Brain pericyte (primary cell): ENCODE measurements at regions not wholly inside any gene's neighbourhood (a gene's known extent, or its start where the extent isn't known, plus 50 kb on each side); places are given as distances from the start of the nearest gene placed in this dataset.
"Not testable (repeated sequence)": the region's sequence is repeated elsewhere in the genome, so short reads cannot be mapped to it uniquely, and the experiment has no call there.

Source experiments
- DNase-seq: peaks from one replicate; pipeline ENCODE4 v3.0.0-alpha.2; 2012; ENCODE audit warnings: low read depth, low spot score

DNA sequence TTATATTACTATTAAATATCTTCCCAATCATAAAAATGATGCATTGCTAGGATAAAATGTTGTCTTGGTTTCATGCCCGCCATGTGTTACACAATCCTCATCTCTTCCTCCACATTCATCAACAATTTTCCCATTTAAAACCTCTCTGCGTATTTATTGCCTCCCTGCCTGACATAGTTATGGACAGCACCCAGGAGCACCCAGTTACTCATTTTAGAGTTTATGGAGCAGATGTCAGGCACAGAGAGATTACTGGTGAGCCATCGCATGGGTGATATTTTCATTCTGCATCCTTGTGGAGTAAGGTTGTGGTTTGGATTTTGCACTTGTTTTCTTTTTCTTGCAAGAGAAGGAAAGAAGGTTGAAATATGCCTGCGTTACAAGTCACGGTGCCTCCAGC lies 116.7 kb upstream of the NPAS2 start:
- no peak for DNase-seq

DNA sequence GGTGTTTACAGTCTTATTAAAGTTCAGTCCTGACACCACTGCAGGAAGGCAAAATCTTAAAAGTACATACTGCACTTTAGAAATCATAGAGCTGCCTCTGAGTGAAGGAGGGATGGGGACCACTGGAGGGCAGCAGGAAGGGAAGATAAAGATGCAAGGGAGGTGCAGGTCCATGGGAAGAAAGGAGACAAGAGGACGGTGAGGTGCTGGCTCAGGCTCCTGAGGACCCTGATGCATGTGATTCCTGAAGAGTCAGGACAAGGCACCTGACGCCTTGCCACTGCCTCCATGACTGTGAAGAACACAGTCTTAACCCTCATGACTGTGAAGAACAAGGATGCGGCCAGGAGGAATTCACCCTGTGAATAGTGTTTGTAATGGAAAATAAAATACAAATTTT lies 116.2 kb upstream of the NPAS2 start:
- no peak for DNase-seq

DNA sequence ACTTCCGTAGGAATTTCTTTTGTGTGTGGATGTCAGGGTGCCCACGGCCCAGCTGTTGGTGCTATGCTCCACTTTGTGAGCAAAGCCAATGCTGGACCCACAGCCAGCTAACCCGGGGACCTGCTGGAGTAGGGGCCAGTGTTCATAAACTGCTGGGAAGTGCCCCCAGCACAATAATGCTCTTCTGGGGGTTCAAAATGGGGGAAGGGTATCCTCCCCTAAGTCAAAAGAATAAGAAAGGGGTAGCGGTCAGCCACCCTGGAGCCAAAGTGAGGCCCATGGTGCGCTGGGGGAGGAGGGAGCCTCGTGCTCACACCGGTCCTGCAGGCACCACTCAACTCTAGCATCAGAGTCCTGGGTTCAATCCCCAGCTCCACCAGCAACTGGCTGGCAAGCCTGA lies 115.8 kb upstream of the NPAS2 start:
- DNase-seq = no peak

DNA sequence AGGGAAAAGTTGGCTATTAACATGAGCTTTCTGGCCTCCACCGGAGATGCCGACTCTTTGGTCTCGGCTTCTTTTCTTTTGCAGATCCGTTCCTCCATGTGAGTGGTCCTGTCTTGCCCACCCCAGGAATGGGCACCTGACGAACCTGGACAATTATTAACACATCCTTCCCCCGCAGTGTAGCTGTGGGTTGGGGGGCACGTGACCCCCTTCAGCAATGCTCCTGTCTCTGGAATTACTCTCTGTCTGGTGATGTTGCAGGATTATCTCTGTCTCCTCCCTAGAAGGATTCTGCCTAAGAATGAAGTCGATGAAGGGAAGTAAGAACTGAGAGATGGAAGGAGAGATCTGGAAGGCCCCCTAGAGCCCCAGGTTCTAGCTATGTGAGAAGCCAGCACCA lies 115.2 kb upstream of the NPAS2 start:
- DNase-seq = no peak

DNA sequence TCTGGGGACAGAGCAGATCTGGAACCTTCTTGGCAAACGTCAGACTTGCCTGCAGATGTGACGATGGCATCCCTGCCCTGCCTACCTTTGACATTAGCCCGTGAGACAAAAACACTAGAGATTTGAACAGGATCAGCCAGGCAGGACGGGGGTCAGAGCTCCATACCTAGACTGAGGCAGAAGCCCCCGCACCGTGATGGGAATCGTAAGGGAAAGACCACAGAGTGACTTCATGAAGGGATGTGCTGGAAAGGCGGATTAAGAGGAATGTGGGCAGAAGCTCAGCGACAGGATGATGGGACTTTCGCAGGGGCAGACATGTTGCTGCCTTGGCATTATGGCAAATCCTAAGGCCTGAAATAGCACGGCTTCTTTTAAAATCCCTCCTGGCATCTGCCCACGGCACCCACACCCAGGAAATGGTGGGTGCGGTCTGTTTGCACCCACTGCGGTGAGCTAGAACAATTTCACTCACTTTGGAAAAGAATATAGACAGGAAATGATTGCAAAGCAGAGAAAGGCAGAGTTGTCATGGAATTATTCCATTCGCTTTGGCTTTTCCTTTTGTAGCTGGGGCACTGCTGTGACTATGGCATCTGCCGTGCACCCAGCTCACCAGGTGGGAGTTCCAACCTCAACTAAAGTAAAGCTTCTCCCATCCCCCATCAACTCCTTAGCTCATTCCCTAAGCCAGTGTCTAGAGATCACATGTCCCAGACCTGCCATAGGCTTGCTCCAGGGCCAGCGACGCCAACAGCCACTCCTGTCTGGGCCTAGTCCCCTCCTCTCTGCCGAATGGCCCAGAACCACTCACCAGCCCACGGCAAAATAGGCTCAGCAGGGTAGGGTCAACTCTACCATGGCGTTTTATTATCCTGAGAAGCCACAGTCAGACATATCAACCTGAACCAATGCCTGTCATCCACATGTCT lies 112.7 kb upstream of the NPAS2 start:
- no peak for DNase-seq

DNA sequence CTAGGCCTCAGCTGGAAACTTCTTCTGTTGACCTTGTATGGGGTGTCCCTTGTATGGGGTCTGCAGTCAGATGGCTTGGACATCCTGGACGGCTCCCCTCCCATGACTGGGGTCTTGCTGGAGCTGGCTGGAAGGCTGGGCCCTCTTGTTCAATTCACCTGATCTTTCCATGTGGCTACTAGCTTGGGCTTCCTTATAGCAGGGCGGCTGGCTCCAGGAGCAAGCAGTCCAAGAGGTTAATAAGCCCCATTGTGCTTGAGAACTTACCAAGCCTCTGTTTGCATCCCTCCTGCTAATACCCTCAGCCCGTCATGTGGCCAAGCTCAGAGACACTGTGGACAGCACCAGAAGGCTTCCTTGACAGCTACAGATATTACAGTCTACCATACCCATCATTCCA lies 111.6 kb upstream of the NPAS2 start:
- DNase-seq = no peak

DNA sequence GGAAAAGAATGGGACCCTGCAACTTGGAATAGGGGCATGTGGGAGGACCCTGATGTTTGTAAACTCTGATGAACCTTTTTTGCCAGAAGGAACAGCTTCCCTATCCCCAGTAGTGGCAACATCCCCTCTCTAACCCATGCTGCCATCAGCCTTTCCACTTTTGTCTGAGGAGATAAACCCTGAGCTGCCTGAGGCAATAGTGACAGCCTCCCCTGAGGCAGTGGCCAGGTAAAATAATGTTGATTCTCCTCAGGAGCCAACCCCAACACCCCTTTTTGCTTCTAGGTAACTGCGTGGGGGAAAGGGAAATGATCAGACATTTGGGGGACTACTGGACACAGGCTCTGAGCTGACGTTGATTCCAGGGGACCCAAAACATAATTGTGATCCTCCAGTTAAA lies 106.8 kb upstream of the NPAS2 start:
- DNase-seq = no peak

DNA sequence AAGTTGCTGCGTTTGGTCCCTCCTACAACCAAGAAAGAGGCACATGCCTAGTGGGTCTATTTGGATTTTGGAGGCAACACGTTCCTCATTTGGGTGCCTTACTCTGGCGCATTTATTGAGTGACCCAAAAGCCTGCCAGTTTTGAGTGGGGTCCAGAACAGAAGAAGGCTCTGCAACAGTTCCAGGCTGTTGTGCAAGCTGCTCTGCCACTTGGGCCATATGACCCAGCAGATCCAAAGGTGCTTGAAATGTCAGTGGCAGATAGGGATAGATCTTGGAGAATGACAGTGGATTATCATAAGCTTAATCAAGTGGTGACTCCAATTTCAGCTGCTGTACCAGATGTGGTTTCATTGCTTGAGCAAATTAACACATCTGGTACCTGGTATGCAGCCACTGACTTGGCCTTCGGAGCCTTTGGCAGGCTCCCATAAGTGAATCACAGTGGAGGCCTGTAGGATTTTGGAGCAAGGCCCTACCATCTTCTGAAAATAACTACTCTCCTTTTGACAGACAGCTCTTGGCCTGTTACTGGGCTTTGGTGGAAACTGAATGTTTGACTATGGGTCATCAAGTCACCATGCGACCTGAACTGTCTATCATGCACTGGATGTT lies 105.4 kb upstream of the NPAS2 start:
- DNase-seq = not testable (repeated sequence)

DNA sequence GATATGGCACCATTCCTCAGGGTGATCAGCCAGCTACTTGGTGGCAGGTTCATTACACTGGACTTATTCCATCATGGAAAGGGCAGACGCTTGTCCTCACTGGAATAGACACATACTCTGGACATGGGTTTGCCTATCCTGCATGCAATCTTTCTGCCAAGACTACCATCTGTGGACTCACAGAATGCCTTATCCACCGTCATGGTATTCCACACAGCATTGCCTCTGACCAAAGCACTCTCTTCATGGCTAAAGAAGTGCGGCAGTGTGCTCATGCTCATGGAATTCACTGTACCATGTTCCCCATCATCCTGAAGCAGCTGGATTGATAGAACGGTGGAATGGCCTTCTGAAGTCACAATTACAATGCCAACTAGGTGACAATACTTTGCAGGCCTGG lies 104.1 kb upstream of the NPAS2 start:
- not testable (repeated sequence) for DNase-seq

DNA sequence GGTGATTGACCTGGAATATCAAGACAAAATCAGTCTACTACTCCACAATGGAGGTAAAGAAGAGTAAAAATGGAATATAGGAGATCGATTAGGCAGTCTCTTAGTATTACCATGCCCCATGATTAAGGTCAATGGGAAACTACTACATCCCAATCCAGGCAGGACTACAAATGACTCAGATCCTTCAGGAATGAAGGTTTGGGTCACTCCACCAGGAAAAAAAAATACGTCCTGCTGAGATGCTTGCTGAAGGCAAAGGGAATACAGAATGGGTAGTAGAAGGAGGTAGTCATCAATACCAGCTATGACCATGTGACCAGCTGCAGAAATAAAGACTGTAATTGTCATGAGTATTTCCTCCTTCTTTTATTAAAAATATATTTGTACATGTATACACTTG lies 103.4 kb upstream of the NPAS2 start:
- DNase-seq = no peak

DNA sequence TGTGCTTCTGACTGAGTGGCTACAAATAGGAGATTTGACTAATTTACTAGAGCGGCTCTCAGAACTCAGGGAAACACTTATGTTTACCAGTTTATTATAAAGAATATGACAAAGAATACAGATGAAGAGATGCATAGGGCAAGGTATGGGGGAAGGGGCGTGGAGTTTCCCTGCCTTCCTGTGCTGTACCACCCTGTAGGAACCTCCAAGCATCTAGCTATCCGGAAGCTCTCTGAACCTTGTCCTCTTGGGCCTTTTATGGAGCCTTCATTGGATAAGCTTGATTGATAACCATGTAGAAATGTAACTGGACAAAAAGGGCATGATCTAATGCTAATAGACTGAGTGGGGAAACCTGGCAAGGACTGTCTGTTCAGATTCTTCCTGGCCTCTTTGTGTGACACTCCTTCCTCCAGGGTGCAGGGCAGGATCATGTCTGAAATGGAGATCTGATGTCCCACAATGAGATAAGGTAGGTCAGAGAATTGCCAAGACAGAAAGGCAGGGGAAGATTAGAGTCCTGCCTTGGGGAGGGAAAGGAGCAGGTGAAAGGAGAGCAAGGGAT lies 101.8 kb upstream of the NPAS2 start:
- DNase-seq = no peak

DNA sequence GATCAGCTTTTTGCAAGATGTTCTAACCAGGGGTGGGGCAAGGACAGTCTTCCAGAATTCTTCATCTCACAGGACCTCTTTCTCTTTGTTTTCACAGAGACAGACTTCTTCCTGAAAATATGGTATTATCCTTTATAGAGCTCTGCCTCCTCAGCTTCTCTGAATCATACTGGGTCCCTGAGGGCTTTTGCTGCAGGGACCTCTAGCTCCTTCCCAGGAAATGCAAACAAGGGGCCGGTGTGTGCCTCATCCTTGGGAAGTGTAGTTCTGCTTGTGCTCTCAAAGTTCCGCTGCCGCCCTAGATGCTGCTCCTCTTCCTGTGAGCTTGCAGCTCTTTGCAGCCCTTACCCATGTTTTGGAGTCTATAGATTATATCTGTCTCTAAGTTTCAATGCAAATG lies 99.5 kb upstream of the NPAS2 start:
- DNase-seq = no peak

DNA sequence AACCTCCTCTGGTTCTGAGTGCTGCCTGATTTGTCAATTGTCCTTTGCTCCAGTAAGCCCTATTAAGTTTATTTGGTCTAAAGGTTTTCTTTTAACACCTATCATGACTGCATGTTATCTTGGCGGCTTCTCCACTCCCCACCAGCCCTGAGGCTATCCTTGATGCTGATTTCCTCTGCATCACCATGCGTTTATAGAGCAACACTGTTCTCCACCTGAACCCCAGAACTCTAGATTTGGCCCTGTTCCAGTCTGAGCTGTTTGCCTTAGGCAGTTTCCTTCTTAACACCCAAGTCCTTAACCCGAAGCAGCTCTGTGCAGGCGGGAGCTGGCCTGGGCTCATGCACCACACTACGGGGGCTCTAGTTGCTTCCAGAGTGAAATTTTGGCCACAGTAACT lies 98.2 kb upstream of the NPAS2 start:
- DNase-seq = no peak

DNA sequence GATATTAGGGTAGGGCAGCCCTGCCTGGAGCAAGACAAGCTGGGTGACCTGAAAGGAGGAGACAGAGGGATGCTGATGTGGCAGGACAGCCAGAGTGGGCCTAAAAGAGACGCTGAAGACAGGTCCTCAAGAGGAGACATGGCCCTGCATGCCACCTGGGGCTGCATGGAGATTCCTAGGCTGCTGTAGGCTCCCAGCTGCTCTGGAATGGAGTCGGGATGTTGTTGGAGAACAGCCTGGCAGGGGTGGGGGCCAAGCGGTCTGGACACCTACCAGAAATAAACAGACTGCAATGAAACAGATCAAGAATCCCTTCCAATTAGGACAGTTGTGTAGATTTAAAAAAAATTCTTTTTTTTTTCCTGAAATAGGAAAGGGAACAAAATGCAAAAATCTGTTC lies 97.8 kb upstream of the NPAS2 start:
- DNase-seq = no peak

DNA sequence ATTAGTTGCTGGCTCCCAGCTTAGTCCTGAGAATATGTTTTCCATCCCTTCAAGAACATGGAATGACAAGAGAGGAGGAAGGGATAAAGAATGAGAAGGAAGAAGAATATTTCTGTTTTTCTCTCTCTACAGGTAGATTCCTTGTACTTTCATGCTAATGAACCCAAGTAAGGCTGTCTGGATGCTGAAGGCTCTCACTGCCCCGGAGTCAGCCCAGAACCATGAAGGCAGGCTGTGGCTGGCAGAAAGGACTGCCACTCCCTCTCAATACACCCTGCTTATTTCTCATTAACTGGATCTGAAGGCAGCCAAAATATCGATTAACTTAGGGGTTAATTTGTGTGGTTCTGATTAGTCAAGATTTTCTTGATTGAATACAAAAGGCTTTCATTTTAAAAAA lies 93.1 kb upstream of the NPAS2 start:
- DNase-seq = no peak

DNA sequence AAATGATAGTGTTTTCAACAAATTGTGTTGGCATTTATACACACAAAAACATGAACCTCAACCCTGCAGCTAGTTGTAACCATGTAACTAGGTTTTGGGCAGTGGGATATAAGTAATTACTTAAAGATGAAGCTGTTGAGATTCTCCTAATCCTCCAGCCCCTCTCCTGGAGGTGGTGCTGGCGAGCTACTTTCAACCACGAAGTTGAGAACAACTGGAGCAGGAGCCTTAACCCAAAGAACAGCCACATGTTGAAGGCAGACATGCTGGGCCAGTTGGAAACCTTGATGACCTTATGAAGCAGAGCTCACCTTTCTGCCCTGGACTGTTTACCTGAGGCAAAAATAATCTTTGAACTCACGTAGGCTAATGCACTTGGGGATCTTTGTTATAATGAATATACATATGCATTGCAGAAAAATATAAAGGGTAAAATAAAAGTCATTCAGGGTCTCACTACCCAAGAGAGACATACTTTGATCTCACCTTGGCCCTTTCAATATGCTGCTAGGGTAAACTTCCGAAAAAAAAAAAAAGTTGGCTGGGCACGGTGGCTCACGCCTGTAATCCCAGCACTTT lies 89.6 kb upstream of the NPAS2 start:
- DNase-seq = peak; percentile 44

DNA sequence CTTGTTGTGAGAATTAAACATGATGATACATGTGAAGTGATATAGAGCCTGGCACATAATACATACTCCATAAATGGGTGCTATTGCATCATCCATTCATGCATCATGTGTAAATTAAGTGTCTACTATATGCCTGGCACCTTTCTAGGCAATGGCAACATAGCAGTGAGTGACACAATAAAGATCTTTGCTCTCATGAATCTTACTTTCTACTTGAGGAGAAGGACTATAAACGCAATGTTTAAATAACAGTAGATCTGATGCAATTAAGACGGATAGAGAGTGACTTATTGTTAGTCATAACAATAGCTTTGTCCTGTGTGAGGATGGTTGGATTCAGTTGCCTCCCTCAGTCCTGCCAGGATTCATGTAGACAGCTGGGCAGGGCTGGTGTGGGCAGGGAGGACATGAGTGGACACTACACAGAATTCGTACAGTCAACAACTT lies 88.4 kb upstream of the NPAS2 start:
- no peak for DNase-seq

DNA sequence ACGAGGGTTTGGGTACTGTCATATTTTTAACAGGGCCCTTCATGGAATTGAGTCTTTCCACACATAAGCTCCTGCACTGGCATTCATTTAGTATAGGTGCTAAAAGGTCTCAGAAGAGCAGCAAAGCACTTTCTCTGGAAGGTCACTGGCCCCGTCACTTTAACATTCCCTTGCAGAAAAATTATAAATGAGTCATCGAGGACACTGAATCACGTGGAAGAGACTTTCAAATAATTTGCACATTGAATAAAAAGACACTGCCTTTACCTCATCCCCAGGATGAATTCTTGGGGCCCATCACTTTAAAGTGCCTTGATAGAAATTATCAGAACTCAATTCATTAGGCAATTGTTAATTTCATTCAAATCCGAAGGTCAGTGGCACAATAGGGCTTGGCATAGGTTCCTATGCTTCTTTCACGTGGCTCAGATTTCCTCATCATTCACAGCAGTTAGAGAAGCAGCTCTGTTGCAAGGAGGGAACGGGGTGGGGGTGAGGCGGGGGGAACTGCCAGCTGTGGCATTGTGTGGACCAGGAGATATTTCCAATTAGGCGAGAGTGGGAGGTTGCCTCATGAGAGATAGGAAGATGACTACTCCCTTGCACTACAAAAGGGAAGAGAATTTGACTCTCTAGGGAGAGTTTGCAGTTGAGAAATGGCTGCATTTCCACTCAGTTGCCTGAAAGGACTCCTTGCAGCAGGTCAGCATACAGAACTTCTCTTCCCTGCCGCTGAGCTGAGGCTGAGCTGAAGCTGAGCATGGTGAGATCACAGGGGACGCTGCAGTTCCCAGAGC lies 86.3 kb upstream of the NPAS2 start:
- DNase-seq = peak; percentile 25

DNA sequence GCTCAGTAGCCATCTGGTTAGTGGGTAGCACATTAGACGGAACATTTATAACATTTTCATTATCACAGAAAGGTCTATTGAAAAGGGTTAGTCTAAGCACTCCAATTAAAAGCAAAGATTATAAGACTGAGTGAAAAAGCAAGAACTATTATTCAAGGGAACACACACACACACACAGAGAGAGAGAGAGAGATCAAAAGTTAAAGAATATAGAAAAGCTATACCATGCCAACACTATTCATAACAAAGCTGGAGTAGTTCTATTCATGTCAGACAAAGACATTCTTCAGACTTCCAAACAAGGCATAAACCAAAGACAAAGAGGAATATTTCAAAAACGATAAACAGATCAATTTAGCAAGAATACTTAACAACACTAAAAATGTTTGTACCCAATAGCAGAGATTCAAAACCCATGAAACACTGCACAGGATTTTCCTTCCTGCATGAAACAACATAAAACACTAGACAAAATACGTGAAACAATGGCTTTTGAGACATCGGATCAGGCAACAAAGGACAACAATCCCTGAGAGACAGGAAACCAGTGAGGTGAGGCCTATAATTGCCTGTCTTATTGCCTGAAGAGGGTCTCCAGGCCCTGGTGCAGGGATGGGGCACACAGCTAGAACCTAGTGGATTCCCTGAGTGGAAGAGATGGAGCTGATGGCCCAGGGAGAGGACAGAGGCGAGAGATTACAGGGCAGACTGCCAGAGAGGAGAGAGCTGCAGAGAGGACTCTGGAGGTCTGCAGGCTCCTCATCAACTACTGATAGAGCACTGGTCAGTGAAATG lies 83.6 kb upstream of the NPAS2 start:
- DNase-seq = no peak

DNA sequence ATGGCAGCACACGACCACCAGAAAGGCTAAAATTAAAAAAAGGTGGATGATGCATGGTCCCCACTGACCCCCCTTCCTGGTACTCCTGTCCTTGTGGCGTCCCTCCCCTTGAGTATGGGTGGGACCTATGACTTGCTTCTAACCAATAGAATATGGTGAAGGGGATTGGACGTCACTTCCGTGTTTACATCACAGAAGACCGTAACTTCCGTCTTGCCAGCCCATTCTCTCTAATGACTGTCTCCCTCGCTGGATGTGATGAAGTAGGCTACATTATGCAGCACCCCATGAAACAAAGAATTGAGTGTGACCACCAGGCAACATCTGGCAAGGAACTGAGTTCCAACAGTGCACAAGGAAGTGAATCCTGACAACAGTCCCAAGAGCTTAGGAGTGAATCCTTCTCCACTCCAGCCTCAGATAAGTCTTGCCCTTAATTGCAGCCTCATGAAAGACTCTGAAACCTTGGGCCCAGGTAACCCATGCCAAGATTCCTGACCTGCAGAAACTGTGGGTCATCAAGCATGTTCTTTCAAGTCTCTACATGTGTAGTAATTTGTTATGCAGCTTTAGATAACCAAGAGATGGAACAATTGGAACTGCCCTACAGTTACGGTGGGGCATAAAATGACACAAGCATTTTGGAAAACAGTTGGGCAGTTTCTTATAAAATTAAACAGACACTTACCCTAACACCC lies 80.1 kb upstream of the NPAS2 start:
- DNase-seq = no peak
